HEK293 (cell line): ENCODE measurements at regions not wholly inside any gene's neighbourhood (a gene's known extent, or its start where the extent isn't known, plus 50 kb on each side); places are given as distances from the start of the nearest gene placed in this dataset.

Experiments used
- CTCF ChIA-PET: fragments of 350-600 bp; formaldehyde crosslinking; extraction: SDS; loops from one replicate; lab custom pipeline; 2021; ENCODE audit warnings: antibody characterized with exemption; lab: Yijun Ruan, JAX
- POLR2A ChIA-PET: fragments of 300-600 bp; formaldehyde crosslinking; extraction: SDS; loops from one replicate; lab custom pipeline; 2020; ENCODE audit warnings: antibody characterized with exemption, inconsistent platforms; lab: Yijun Ruan, JAX
- H3K27ac ChIP-seq: fragments of 200-500 bp; sonication (Bioruptor generic); 2 replicates; pipeline ENCODE4 v1.5.1; 2014; ENCODE audit warnings: low read depth, low read length, control low read depth, inconsistent platforms; ENCODE audit errors: extremely low read depth
- H3K36me3 ChIP-seq, 2 experiments: fragments of 200-500 bp in 1 of 2; sonication (Bioruptor generic) in 1 of 2; 1 replicate in 1 of 2; 2 replicates in 1 of 2; pipeline ENCODE4 v1.5.1; 2014 to 2017; ENCODE audit warnings: inconsistent platforms in 2 of 2, low read length in 2 of 2; ENCODE audit not compliant: control insufficient read depth in 2 of 2, insufficient read depth in 1 of 2
- H3K4me1 ChIP-seq: fragments of 200-500 bp; sonication (Bioruptor generic); 2 replicates; pipeline ENCODE4 v1.5.1; 2014; ENCODE audit warnings: mild to moderate bottlenecking, low read length, inconsistent platforms; ENCODE audit not compliant: control insufficient read depth, insufficient read depth
- H3K4me3 ChIP-seq: 2 replicates; pipeline ENCODE4 v1.5.1; 2011; ENCODE audit warnings: low read depth, mild to moderate bottlenecking, control low read depth, low read length, moderate library complexity
- H3K9me3 ChIP-seq: fragments of 200-500 bp; sonication (Bioruptor generic); 2 replicates; pipeline ENCODE4 v1.5.1; 2014; ENCODE audit warnings: low read depth, low read length, inconsistent platforms; ENCODE audit not compliant: control insufficient read depth, insufficient read depth
- AEBP2 ChIP-seq: fragments of 450-650 bp; formaldehyde crosslinking; IDR thresholded peaks from 2 replicates; pipeline ENCODE4 v1.5.1; 2016; ENCODE audit warnings: missing biosample characterization, missing genetic modification characterization, borderline replicate concordance
- ATF2 ChIP-seq: fragments of 450-650 bp; formaldehyde crosslinking; IDR thresholded peaks from 2 replicates; pipeline ENCODE4 v1.5.1; 2016; ENCODE audit warnings: missing biosample characterization, missing genetic modification characterization, low read depth
- HOXC10 ChIP-seq: sonication (generic); formaldehyde crosslinking; IDR thresholded peaks from 2 replicates; pipeline ENCODE4 v1.8.1; 2023; ENCODE audit warnings: mild to moderate bottlenecking, missing genetic modification reagents
- OSR2 ChIP-seq: fragments of 450-650 bp; formaldehyde crosslinking; IDR thresholded peaks from 2 replicates; pipeline ENCODE4 v1.5.1; 2016; ENCODE audit warnings: missing biosample characterization, missing genetic modification characterization
- OVOL3 ChIP-seq: fragments of 450-650 bp; formaldehyde crosslinking; IDR thresholded peaks from 2 replicates; pipeline ENCODE4 v1.5.1; 2016; ENCODE audit warnings: missing biosample characterization, missing genetic modification characterization
- PRDM2 ChIP-seq: fragments of 450-650 bp; formaldehyde crosslinking; IDR thresholded peaks from 2 replicates; pipeline ENCODE4 v1.5.1; 2016; ENCODE audit warnings: missing biosample characterization, missing genetic modification characterization, borderline replicate concordance
- REST ChIP-seq: fragments of 450-650 bp; formaldehyde crosslinking; IDR thresholded peaks from 2 replicates; pipeline ENCODE4 v1.5.1; 2016; ENCODE audit warnings: missing biosample characterization, missing genetic modification characterization
- SP7 ChIP-seq: fragments of 450-650 bp; formaldehyde crosslinking; IDR thresholded peaks from 2 replicates; pipeline ENCODE4 v1.5.1; 2016; ENCODE audit warnings: missing biosample characterization, missing genetic modification characterization
- TCF7L2 ChIP-seq: IDR thresholded peaks from 2 replicates; pipeline ENCODE4 v1.6.1; 2011; ENCODE audit warnings: low read depth, mild to moderate bottlenecking, inconsistent platforms, low read length, moderate library complexity, borderline replicate concordance
- ZBTB10 ChIP-seq: fragments of 450-650 bp; formaldehyde crosslinking; IDR thresholded peaks from 2 replicates; pipeline ENCODE4 v1.5.1; 2016; ENCODE audit warnings: missing biosample characterization, missing genetic modification characterization
- ZBTB20 ChIP-seq: fragments of 450-650 bp; formaldehyde crosslinking; IDR thresholded peaks from 2 replicates; pipeline ENCODE4 v1.5.1; 2016; ENCODE audit warnings: missing biosample characterization, missing genetic modification characterization
- ZFP41 ChIP-seq: fragments of 450-650 bp; formaldehyde crosslinking; IDR thresholded peaks from 2 replicates; pipeline ENCODE4 v1.5.1; 2016; ENCODE audit warnings: missing biosample characterization, missing genetic modification characterization, borderline replicate concordance
- ZNF10 ChIP-seq: fragments of 450-650 bp; formaldehyde crosslinking; IDR thresholded peaks from 2 replicates; pipeline ENCODE4 v1.5.1; 2017; ENCODE audit warnings: missing biosample characterization, missing genetic modification characterization
- ZNF114 ChIP-seq: fragments of 450-650 bp; formaldehyde crosslinking; IDR thresholded peaks from 2 replicates; pipeline ENCODE4 v1.5.0; 2017; ENCODE audit warnings: missing biosample characterization, missing genetic modification characterization
- ZNF184 ChIP-seq: fragments of 450-650 bp; IDR thresholded peaks from 2 replicates; pipeline ENCODE4 v1.5.1; 2018; ENCODE audit warnings: missing biosample characterization, mild to moderate bottlenecking, missing genetic modification characterization
- ZNF292 ChIP-seq: fragments of 450-650 bp; formaldehyde crosslinking; IDR thresholded peaks from 2 replicates; pipeline ENCODE4 v1.5.1; 2016; ENCODE audit warnings: low read depth, missing biosample characterization, missing genetic modification characterization, borderline replicate concordance
- ZNF433 ChIP-seq: fragments of 450-650 bp; formaldehyde crosslinking; IDR thresholded peaks from 2 replicates; pipeline ENCODE4 v1.5.1; 2016; ENCODE audit warnings: missing biosample characterization, missing genetic modification characterization, low read depth
- ZNF488 ChIP-seq: fragments of 450-650 bp; formaldehyde crosslinking; IDR thresholded peaks from 2 replicates; pipeline ENCODE4 v1.5.1; 2016; ENCODE audit warnings: missing biosample characterization, missing genetic modification characterization
- ZNF654 ChIP-seq: fragments of 450-650 bp; formaldehyde crosslinking; IDR thresholded peaks from 2 replicates; pipeline ENCODE4 v1.5.1; 2016; ENCODE audit warnings: low read depth, missing biosample characterization, missing genetic modification characterization
- ZNF777 ChIP-seq: fragments of 450-650 bp; formaldehyde crosslinking; IDR thresholded peaks from 2 replicates; pipeline ENCODE4 v1.5.1; 2017; ENCODE audit warnings: missing biosample characterization, missing genetic modification characterization, borderline replicate concordance
- ZSCAN23 ChIP-seq: fragments of 450-650 bp; formaldehyde crosslinking; IDR thresholded peaks from 2 replicates; pipeline ENCODE4 v1.5.1; 2016; ENCODE audit warnings: missing biosample characterization, missing genetic modification characterization

- TF ChIP-seq AEBP2 (tag by site-specific recombination), result no peak
- TF ChIP-seq REST, result no peak
These were observed 338.1 kb downstream of the DMRT2 start (continued) for GRCh38 chr9:1388216-1388615.

- CTCF ChIA-PET, result interaction anchor here (0.5 to 0.7 kb wide), 3 partner anchors 202 to 284 kb away, joined by 3 read pairs; no protein-coding TSS in a partner anchor
- H3K4me1 ChIP-seq, result no peaks in the 10 kb centered on the region
- TF ChIP-seq ZNF433 (tag by site-specific recombination) (no peak), OSR2 (tag by site-specific recombination) (no peak), ZBTB20 (tag by site-specific recombination) (no peak), PRDM2 (tag by site-specific recombination) (no peak), ZNF488 (tag by site-specific recombination) (no peak), ZSCAN23 (tag by site-specific recombination) (no peak), OVOL3 (tag by site-specific recombination) (no peak), ZNF114 (tag by site-specific recombination) (no peak), ZNF10 (tag by site-specific recombination) (no peak), HOXC10 (CRISPR knock-in tag) (no peak), ZFP41 (tag by site-specific recombination) (no peak), ZBTB10 (no peak), ZNF292 (no peak), ZNF777 (tag by site-specific recombination) (no peak), SP7 (no peak), ZNF184 (tag by site-specific recombination) (no peak), TCF7L2 (no peak), ATF2 (tag by site-specific recombination) (no peak), ZNF654 (no peak)
These were observed 350.8 kb downstream of the DMRT2 start for GRCh38 chr9:1400983-1401382.

More at GRCh38 chr9:1400983-1401382, 350.8 kb downstream of the DMRT2 start:
- POLR2A ChIA-PET, result no interaction called here
- Histone ChIP-seq H3K4me3 (no peak overlapping the region), H3K27ac (no peak overlapping the region), H3K36me3 (no peaks in the 10 kb centered on the region), H3K9me3 (no peaks in the 10 kb centered on the region)
